ENCODE measurements at regions not wholly inside any gene's neighbourhood (a gene's known extent, or its start where the extent isn't known, plus 50 kb on each side); places are given as distances from the start of the nearest gene placed in this dataset.
A peak's percentile ranks its signal among the peaks of the same experiment; 100 is the strongest.

DNA sequence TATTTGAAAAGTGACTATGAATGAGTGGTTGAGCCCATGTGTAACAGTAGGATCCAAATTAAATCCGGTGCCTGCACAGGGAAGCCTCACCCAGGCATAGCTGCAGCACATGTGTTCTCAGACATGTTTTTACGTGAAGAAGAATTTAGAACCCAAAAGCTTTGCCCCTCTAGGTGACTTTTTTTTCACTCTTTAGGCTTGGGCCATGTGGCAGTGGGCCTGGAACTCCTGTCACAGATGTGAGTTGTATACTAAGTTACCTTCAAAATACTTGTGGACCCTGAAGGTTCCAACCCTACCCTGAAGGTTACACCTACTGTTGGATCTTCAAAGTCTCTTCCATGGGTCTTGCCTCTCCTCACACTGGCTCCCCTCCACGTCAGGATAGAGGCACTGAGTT, 146.6 kb downstream of the GAS1 start:
- Histone ChIP-seq H3K27me3 (ENCODE audit: low read depth) (peaks cover 8% of the 10 kb centered on the region), H3K36me3 (no peaks in the 10 kb centered on the region), H3K27ac (replicated peaks) (peak overlapping the region; percentile 59), H3K4me3 (no peak overlapping the region), H3K4me1 (no peaks in the 10 kb centered on the region), H3K9me3 (replicated peaks) (no peaks in the 10 kb centered on the region)
- intact Hi-C loops (cut with micrococcal nuclease): no loop called here
- TF ChIP-seq, protein P1, sequence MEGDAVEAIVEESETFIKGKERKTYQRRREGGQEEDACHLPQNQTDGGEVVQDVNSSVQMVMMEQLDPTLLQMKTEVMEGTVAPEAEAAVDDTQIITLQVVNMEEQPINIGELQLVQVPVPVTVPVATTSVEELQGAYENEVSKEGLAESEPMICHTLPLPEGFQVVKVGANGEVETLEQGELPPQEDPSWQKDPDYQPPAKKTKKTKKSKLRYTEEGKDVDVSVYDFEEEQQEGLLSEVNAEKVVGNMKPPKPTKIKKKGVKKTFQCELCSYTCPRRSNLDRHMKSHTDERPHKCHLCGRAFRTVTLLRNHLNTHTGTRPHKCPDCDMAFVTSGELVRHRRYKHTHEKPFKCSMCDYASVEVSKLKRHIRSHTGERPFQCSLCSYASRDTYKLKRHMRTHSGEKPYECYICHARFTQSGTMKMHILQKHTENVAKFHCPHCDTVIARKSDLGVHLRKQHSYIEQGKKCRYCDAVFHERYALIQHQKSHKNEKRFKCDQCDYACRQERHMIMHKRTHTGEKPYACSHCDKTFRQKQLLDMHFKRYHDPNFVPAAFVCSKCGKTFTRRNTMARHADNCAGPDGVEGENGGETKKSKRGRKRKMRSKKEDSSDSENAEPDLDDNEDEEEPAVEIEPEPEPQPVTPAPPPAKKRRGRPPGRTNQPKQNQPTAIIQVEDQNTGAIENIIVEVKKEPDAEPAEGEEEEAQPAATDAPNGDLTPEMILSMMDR (IDR thresholded peaks at IDR 0.05; ENCODE audit: borderline replicate concordance): no peak
- no peak for DNase-seq

DNA sequence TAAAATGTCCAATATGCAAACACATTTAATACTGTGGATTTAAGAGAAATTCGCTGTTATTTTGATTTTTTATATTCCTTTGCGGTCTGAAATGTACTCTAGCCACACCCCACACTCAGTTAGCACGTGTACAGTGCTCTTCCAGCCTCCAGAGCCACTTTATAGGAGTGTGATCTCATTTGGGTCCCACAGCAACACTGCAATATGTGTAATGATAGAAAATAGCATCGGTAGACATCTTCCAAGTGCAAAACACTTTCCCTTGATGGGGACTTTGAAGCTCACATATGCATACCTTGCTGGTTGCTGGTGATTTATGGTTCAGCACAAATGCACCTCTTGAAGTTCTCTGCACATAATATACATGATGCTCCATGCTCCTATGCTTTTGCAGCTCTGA, 148.3 kb downstream of the GAS1 start:
- Histone ChIP-seq H3K27ac (replicated peaks) (no peak overlapping the region), H3K36me3 (no peaks in the 10 kb centered on the region), H3K4me3 (no peak overlapping the region), H3K9me3 (replicated peaks) (no peaks in the 10 kb centered on the region), H3K4me1 (no peaks in the 10 kb centered on the region), H3K27me3 (ENCODE audit: low read depth) (peaks cover 14% of the 10 kb centered on the region)
- DNase-seq: no peak
- TF ChIP-seq, protein P1 (IDR thresholded peaks at IDR 0.05; ENCODE audit: borderline replicate concordance): no peak
- intact Hi-C loops (cut with micrococcal nuclease): no loop called here

DNA sequence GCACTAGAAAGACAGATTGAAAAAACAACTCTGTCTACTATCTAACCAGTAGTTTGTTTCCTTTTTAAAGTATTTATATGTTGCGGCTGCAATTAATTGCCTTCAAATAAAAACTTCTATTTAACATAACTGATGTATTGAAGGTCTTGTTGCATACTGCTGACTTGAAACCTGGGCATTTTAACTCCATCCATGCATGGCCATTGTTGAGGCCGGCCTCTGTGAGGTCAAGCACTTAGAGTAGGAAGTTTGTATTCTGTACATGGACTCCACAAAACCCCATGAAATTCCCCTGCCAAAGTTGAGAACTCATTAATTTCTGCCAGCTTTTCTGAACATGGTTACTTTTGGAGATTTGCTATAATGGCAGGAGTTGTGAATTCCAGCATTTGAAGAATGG, 150.6 kb downstream of the GAS1 start:
- intact Hi-C loops (cut with micrococcal nuclease): no loop called here

DNA sequence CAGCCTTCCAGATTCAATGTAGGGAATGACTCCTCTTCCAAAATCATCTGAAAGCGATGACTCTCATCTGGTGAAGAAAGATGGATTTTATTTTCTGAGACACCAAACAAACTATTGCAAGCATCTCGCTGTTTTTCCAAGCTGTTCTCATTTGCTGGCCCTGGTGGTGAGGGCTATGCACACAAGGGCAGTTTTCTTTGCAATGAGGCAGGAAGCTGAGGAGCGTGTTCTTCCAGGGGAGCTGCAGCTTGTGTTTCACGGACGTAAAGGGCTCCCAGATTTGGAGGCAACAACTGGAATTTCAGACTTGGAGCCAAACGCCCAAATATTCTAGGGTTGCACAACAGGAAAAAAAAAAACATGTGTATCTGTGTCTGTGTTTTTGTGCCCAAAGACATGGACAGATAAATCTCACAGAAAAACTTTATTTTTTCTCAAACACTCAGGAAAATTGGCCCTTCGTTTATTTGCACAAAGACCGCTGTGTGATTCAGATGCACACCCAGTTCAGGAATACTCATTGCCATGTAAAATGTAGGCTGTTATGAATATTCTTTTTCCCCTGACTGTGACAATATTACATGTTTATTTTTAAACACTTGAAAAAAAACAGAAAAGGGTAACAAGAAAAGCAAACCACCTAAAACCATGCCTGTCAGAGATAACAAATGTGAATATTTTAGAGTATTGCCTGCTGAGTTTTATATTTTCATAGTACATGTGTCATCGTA, 151.3 kb downstream of the GAS1 start:
- no peaks in the 10 kb centered on the region for H3K4me1 ChIP-seq
- peak; percentile 56 for DNase-seq
- no peaks in the 10 kb centered on the region for H3K36me3 ChIP-seq
- intact Hi-C loops (cut with micrococcal nuclease): no loop called here
- peak overlapping the region; percentile 79 for H3K27ac ChIP-seq (replicated peaks)
- H3K4me3 ChIP-seq: peak overlapping the region; percentile 32
- TF ChIP-seq, protein P1 (IDR thresholded peaks at IDR 0.05; ENCODE audit: borderline replicate concordance): peak; percentile 34
- no peaks in the 10 kb centered on the region for H3K9me3 ChIP-seq (replicated peaks)
- H3K27me3 ChIP-seq (ENCODE audit: low read depth): peaks cover 24% of the 10 kb centered on the region

More for the DNA sequence above, 150.6 kb downstream of the GAS1 start:
- peaks cover 17% of the 10 kb centered on the region for H3K27me3 ChIP-seq (ENCODE audit: low read depth)
- H3K4me1 ChIP-seq: no peaks in the 10 kb centered on the region
- DNase-seq: no peak
- H3K4me3 ChIP-seq: no peak overlapping the region
- TF ChIP-seq, protein P1 (IDR thresholded peaks at IDR 0.05; ENCODE audit: borderline replicate concordance): no peak
- peak overlapping the region; percentile 79 for H3K27ac ChIP-seq (replicated peaks)
- H3K36me3 ChIP-seq: no peaks in the 10 kb centered on the region
- H3K9me3 ChIP-seq (replicated peaks): no peaks in the 10 kb centered on the region

DNA sequence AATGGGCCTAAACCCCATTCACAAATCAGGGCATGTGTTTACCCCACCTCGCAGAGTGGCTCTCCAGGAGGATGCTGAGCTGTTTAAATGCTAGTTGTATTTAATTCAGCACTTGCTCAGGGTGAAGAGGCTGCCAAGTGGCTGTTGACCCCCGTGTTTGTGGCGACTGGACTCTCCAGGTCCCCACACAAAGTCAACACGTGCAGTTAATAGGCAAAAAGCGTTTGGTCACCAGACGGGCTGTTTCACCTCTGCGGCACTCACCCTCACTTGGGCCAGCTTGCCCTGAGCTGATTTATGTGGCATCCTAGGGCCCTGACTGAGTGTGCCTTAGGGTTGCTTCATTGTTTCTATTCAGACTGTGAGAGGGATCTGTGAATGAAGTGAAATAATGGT, 152.3 kb downstream of the GAS1 start:
- Histone ChIP-seq H3K36me3 (no peaks in the 10 kb centered on the region), H3K27me3 (ENCODE audit: low read depth) (peaks cover 23% of the 10 kb centered on the region), H3K27ac (replicated peaks) (peak overlapping the region; percentile 79), H3K9me3 (replicated peaks) (no peaks in the 10 kb centered on the region), H3K4me3 (peak overlapping the region; percentile 32), H3K4me1 (no peaks in the 10 kb centered on the region)
- intact Hi-C loops (cut with micrococcal nuclease): no loop called here
- TF ChIP-seq, protein P1 (IDR thresholded peaks at IDR 0.05; ENCODE audit: borderline replicate concordance): no peak
- DNase-seq: no peak
